ENCODE measurements at regions not wholly inside any gene's neighbourhood (a gene's known extent, or its start where the extent isn't known, plus 50 kb on each side); places are given as distances from the start of the nearest gene placed in this dataset.

- Mint-ChIP-seq H3K9me3 (ENCODE audit: low read depth) (no peaks in the 10 kb centered on the region), H3K27ac (ENCODE audit: unreplicated experiment) (no peak overlapping the region), H3K4me1 (ENCODE audit: low read depth) (peaks cover 25% of the 10 kb centered on the region), H3K4me3 (ENCODE audit: unreplicated experiment) (no peak overlapping the region), H3K36me3 (ENCODE audit: low read depth) (no peaks in the 10 kb centered on the region), H3K27me3 (ENCODE audit: low read depth) (no peaks in the 10 kb centered on the region)
- no peak for DNase-seq (ENCODE audit: low spot score)
- no peak for TF ChIP-seq CTCF (IDR thresholded peaks at IDR 0.05)
Observed at GRCh38 chr2:121906170-121906569, 150.7 kb downstream of the TSN start.

GRCh38 chr2:121907928-121908327 is 152.5 kb downstream of the TSN start:
- H3K4me1 Mint-ChIP-seq (ENCODE audit: low read depth): peaks cover 22% of the 10 kb centered on the region
- H3K36me3 Mint-ChIP-seq (ENCODE audit: low read depth): no peaks in the 10 kb centered on the region
- peaks cover 2% of the 10 kb centered on the region for H3K27me3 Mint-ChIP-seq (ENCODE audit: low read depth)
- DNase-seq (ENCODE audit: low spot score): no peak
- TF ChIP-seq CTCF (IDR thresholded peaks at IDR 0.05): no peak
- no peaks in the 10 kb centered on the region for H3K9me3 Mint-ChIP-seq (ENCODE audit: low read depth)
- no peak overlapping the region for H3K27ac Mint-ChIP-seq (ENCODE audit: unreplicated experiment)
- no peak overlapping the region for H3K4me3 Mint-ChIP-seq (ENCODE audit: unreplicated experiment)

- Mint-ChIP-seq H3K4me1 (ENCODE audit: low read depth) (peaks cover 15% of the 10 kb centered on the region), H3K27ac (ENCODE audit: unreplicated experiment) (no peak overlapping the region), H3K9me3 (ENCODE audit: low read depth) (no peaks in the 10 kb centered on the region), H3K36me3 (ENCODE audit: low read depth) (no peaks in the 10 kb centered on the region), H3K27me3 (ENCODE audit: low read depth) (peaks cover 2% of the 10 kb centered on the region), H3K4me3 (ENCODE audit: unreplicated experiment) (no peak overlapping the region)
- no peak for TF ChIP-seq CTCF (IDR thresholded peaks at IDR 0.05)
- no peak for DNase-seq (ENCODE audit: low spot score)
Observed at GRCh38 chr2:121910139-121910538, 154.7 kb downstream of the TSN start.

- no peak for TF ChIP-seq CTCF (IDR thresholded peaks at IDR 0.05)
- Mint-ChIP-seq H3K27ac (ENCODE audit: unreplicated experiment) (no peak overlapping the region), H3K4me3 (ENCODE audit: unreplicated experiment) (no peak overlapping the region), H3K36me3 (ENCODE audit: low read depth) (no peaks in the 10 kb centered on the region), H3K27me3 (ENCODE audit: low read depth) (peaks cover 2% of the 10 kb centered on the region), H3K9me3 (ENCODE audit: low read depth) (no peaks in the 10 kb centered on the region), H3K4me1 (ENCODE audit: low read depth) (peaks cover 15% of the 10 kb centered on the region)
- no peak for DNase-seq (ENCODE audit: low spot score)
Observed at GRCh38 chr2:121911036-121911435, 155.6 kb downstream of the TSN start.

GRCh38 chr2:121917143-121917542 is 161.7 kb downstream of the TSN start:
- H3K4me3 Mint-ChIP-seq (ENCODE audit: unreplicated experiment): no peak overlapping the region
- peaks cover 5% of the 10 kb centered on the region for H3K9me3 Mint-ChIP-seq (ENCODE audit: low read depth)
- H3K27ac Mint-ChIP-seq (ENCODE audit: unreplicated experiment): no peak overlapping the region
- no peak for TF ChIP-seq CTCF (IDR thresholded peaks at IDR 0.05)
- no peaks in the 10 kb centered on the region for H3K36me3 Mint-ChIP-seq (ENCODE audit: low read depth)
- H3K4me1 Mint-ChIP-seq (ENCODE audit: low read depth): no peaks in the 10 kb centered on the region
- DNase-seq (ENCODE audit: low spot score): no peak
- H3K27me3 Mint-ChIP-seq (ENCODE audit: low read depth): peaks cover 2% of the 10 kb centered on the region

Data from chondrocyte (in vitro differentiated cells).